B cell (primary cell): ENCODE measurements at regions not wholly inside any gene's neighbourhood (a gene's known extent, or its start where the extent isn't known, plus 50 kb on each side); places are given as distances from the start of the nearest gene placed in this dataset.

Source experiments
- ATAC-seq: fragments of 200-7000 bp; cut with Tn5 transposase; one replicate; pipeline ENCODE4 v1.10.0; 2021; ENCODE audit warnings: low read depth, mild to moderate bottlenecking, moderate number of reproducible peaks, moderate library complexity
- CTCF ChIA-PET: fragments of 350-600 bp; sonication (Branson Sonifier 250); formaldehyde crosslinking; loops from one replicate; lab custom pipeline; 2021; ENCODE audit warnings: antibody characterized with exemption, inconsistent platforms; lab: Charles Lee
- POLR2A ChIA-PET: fragments of 350-600 bp; sonication (Branson Sonifier 250); formaldehyde crosslinking; loops from one replicate; lab custom pipeline; 2021; ENCODE audit warnings: antibody characterized with exemption; lab: Charles Lee
- DNase-seq: peaks from one replicate; pipeline ENCODE4 v3.0.0; 2013
- H2AFZ ChIP-seq: 2 replicates; pipeline ENCODE4 v1.6.1; 2012; ENCODE audit warnings: mild to moderate bottlenecking, low read depth, low read length; ENCODE audit not compliant: insufficient read depth, poor library complexity, severe bottlenecking
- H3K27ac ChIP-seq, 2 donors: 1 replicate in 1 of 2; 2 replicates in 1 of 2; pipeline ENCODE4 v1.5.1; 2012 to 2013; ENCODE audit warnings: low read length in 2 of 2, mild to moderate bottlenecking in 2 of 2, moderate library complexity in 1 of 2
- H3K27me3 ChIP-seq, 4 experiments: fragments of 200-600 bp in 1 of 4; sonication (generic) in 1 of 4; replicated peaks in 1 of 4; 1 replicate in 2 of 4; 2 replicates in 2 of 4; pipeline versions ENCODE4 v1.6.1 to v1.7.0; 2013 to 2016; ENCODE audit warnings: low read length in 3 of 4, mild to moderate bottlenecking in 2 of 4, mixed read lengths in 1 of 4, moderate library complexity in 1 of 4; ENCODE audit not compliant: insufficient read depth in 4 of 4, control insufficient read depth in 3 of 4; ENCODE audit errors: control extremely low read depth in 1 of 4
- H3K36me3 ChIP-seq, 2 experiments: replicated peaks in 1 of 2; 1 replicate in 1 of 2; 2 replicates in 1 of 2; pipeline versions ENCODE4 v1.6.1 to v1.7.1; 2013; ENCODE audit warnings: low read length in 1 of 2; ENCODE audit not compliant: insufficient read depth in 2 of 2, control insufficient read depth in 1 of 2; ENCODE audit errors: control extremely low read depth in 1 of 2, extremely low read depth in 1 of 2
- H3K4me1 ChIP-seq, 2 donors: fragments of 200-600 bp in 1 of 2; sonication (generic) in 1 of 2; 1 replicate in 1 of 2; 2 replicates in 1 of 2; pipeline versions ENCODE4 v1.5.1 to v1.6.1; 2013 to 2017; ENCODE audit warnings: low read length in 2 of 2; ENCODE audit not compliant: control insufficient read depth in 2 of 2, insufficient read depth in 2 of 2
- H3K4me2 ChIP-seq: replicated peaks from 2 replicates; pipeline ENCODE3; 2012; ENCODE audit warnings: mild to moderate bottlenecking, low read depth, low read length; ENCODE audit not compliant: poor library complexity, severe bottlenecking
- H3K4me3 ChIP-seq, 5 experiments: fragments of 200-600 bp in 1 of 5; sonication (generic) in 1 of 5; 1 replicate in 3 of 5; 2 replicates in 2 of 5; pipeline versions ENCODE4 v1.5.1 to v1.7.0; 2011 to 2016; ENCODE audit warnings: low read length in 4 of 5, mild to moderate bottlenecking in 4 of 5, low read depth in 2 of 5, control low read depth in 1 of 5, moderate library complexity in 1 of 5; ENCODE audit not compliant: insufficient read depth in 1 of 5; ENCODE audit errors: control extremely low read depth in 1 of 5, extremely low read depth in 1 of 5
- H3K79me2 ChIP-seq: fragments of 200-600 bp; sonication (generic); one replicate; pipeline ENCODE4 v1.6.0; 2016; ENCODE audit warnings: low read length; ENCODE audit not compliant: control insufficient read depth, insufficient read depth
- H3K9ac ChIP-seq: fragments of 200-600 bp; sonication (generic); 2 replicates; pipeline ENCODE4 v1.6.1; 2017; ENCODE audit warnings: mild to moderate bottlenecking, low read length, moderate library complexity
- H3K9me3 ChIP-seq, 3 donors: one replicate each; pipeline versions ENCODE4 v1.6.1 to v1.7.1; 2013; ENCODE audit warnings: low read length in 2 of 3; ENCODE audit not compliant: control insufficient read depth in 2 of 3, insufficient read depth in 1 of 3; ENCODE audit errors: control extremely low read depth in 1 of 3
- H4K20me1 ChIP-seq: 2 replicates; pipeline ENCODE4 v1.6.0; 2012; ENCODE audit warnings: mild to moderate bottlenecking, low read length; ENCODE audit not compliant: insufficient read depth, control insufficient read depth, poor library complexity, severe bottlenecking
- H3K27ac Mint-ChIP-seq: one replicate; pipeline ENCODE4 v1.8.0; 2021; ENCODE audit warnings: mixed read lengths
- H3K27me3 Mint-ChIP-seq: one replicate; pipeline ENCODE4 v1.8.0; 2021; ENCODE audit warnings: mixed read lengths
- H3K4me1 Mint-ChIP-seq: one replicate; pipeline ENCODE4 v1.8.0; 2021; ENCODE audit warnings: mixed read lengths
- H3K4me3 Mint-ChIP-seq: one replicate; pipeline ENCODE4 v1.8.0; 2021; ENCODE audit warnings: mixed read lengths
- H3K9me3 Mint-ChIP-seq: one replicate; pipeline ENCODE4 v1.8.0; 2022; ENCODE audit warnings: mixed read lengths; ENCODE audit not compliant: insufficient read depth
- EZH2 ChIP-seq: IDR thresholded peaks from 2 replicates; pipeline ENCODE4 v1.6.1; 2012; ENCODE audit warnings: borderline replicate concordance, low read depth, mild to moderate bottlenecking, moderate library complexity, low read length; ENCODE audit not compliant: insufficient read depth, poor library complexity, severe bottlenecking
- WGBS: methylation state at CpG from one replicate; pipeline ENCODE4 v1.1.5; 2013; ENCODE audit warnings: missing lambda C conversion rate; ENCODE audit not compliant: insufficient coverage; 5-methylcytosine and 5-hydroxymethylcytosine counted together
- intact Hi-C: fragments of 100-400 bp; cut with micrococcal nuclease; formaldehyde crosslinking; loops from one replicate; pipeline ENCODE4 v1.10.0; 2022
- TF ChIP-seq, protein P1 (sequence below): fragments of 200-600 bp; IDR thresholded peaks from one replicate; pipeline ENCODE4 v1.8.0; 2022; ENCODE audit warnings: antibody characterized with exemption, mild to moderate bottlenecking

GRCh38 chr2:41364842-41365241 is 683.0 kb upstream of the PKDCC start:
- Mint-ChIP-seq H3K9me3 (peaks cover 2% of the 10 kb centered on the region), H3K4me1 (no peaks in the 10 kb centered on the region), H3K27me3 (no peaks in the 10 kb centered on the region), H3K4me3 (no peak overlapping the region), H3K27ac (no peak overlapping the region)
- Histone ChIP-seq H4K20me1 (no peaks in the 10 kb centered on the region), H3K4me2 (no peak overlapping the region), H3K9me3 (peaks cover 0 to 13% (median 9%) of the 10 kb centered on the region in 3 donors), H3K27me3 (no peaks in the 10 kb centered on the region), H3K79me2 (no peaks in the 10 kb centered on the region), H3K27ac (no peak overlapping the region), H2AFZ (no peak overlapping the region), H3K36me3 (no peaks in the 10 kb centered on the region), H3K4me3 (no peak overlapping the region), H3K9ac (no peak overlapping the region), H3K4me1 (no peaks in the 10 kb centered on the region)
- CTCF ChIA-PET, result no interaction called here
- no peak for ATAC-seq
- no peak for TF ChIP-seq EZH2
- TF ChIP-seq, protein P1, sequence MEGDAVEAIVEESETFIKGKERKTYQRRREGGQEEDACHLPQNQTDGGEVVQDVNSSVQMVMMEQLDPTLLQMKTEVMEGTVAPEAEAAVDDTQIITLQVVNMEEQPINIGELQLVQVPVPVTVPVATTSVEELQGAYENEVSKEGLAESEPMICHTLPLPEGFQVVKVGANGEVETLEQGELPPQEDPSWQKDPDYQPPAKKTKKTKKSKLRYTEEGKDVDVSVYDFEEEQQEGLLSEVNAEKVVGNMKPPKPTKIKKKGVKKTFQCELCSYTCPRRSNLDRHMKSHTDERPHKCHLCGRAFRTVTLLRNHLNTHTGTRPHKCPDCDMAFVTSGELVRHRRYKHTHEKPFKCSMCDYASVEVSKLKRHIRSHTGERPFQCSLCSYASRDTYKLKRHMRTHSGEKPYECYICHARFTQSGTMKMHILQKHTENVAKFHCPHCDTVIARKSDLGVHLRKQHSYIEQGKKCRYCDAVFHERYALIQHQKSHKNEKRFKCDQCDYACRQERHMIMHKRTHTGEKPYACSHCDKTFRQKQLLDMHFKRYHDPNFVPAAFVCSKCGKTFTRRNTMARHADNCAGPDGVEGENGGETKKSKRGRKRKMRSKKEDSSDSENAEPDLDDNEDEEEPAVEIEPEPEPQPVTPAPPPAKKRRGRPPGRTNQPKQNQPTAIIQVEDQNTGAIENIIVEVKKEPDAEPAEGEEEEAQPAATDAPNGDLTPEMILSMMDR, result no peak
- intact Hi-C loops, result no loop called here
- POLR2A ChIA-PET, result no interaction called here
- DNase-seq, result no peak
- 100% methylated on average over 2 of the region's 2 CpGs for WGBS

DNA sequence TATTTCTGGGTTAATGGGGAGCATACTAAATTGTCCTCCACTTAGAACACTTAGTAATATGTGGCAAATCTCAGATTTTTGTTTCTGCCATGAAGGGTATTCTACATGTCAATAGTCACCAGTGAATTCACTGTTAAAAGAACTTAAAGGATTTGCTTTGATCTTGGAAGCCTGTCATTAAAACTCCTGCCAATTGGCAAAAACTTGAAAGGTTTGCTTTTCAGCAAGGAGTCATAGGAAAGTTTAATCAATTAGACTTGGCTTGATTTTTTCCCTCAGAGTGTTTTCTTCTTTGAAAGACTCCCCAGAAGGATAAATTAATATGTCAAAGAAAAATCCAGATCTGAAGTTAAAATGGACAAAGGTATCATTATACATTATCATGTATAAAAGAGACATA is 671.9 kb upstream of the PKDCC start:
- H2AFZ ChIP-seq, result no peak overlapping the region
- no peak overlapping the region for H3K4me3 ChIP-seq
- no peaks in the 10 kb centered on the region for H3K4me1 Mint-ChIP-seq
- no peaks in the 10 kb centered on the region for H3K27me3 Mint-ChIP-seq
- H3K4me1 ChIP-seq, result no peaks in the 10 kb centered on the region
- H3K9me3 Mint-ChIP-seq, result no peaks in the 10 kb centered on the region
- H3K4me3 Mint-ChIP-seq, result no peak overlapping the region
- no peaks in the 10 kb centered on the region for H3K9me3 ChIP-seq
- no peaks in the 10 kb centered on the region for H4K20me1 ChIP-seq
- ChIA-PET POLR2A (no interaction called here), CTCF (no interaction called here)
- ATAC-seq (no peak), DNase-seq (no peak)
- no peak overlapping the region for H3K9ac ChIP-seq
- H3K27ac ChIP-seq, result no peak overlapping the region
- H3K36me3 ChIP-seq, result no peaks in the 10 kb centered on the region
- no peak overlapping the region for H3K4me2 ChIP-seq
- intact Hi-C loops, result no loop called here
- no peaks in the 10 kb centered on the region for H3K27me3 ChIP-seq
- TF ChIP-seq, protein P1, result no peak
- no peak for TF ChIP-seq EZH2
- H3K79me2 ChIP-seq, result no peaks in the 10 kb centered on the region
- no peak overlapping the region for H3K27ac Mint-ChIP-seq
